Breast epithelium (tissue), 3 donors: ENCODE measurements at regions not wholly inside any gene's neighbourhood (a gene's known extent, or its start where the extent isn't known, plus 50 kb on each side); places are given as distances from the start of the nearest gene placed in this dataset.

ENCODE experiments used
- CTCF ChIP-seq, 3 donors: fragments of 450-650 bp; IDR thresholded peaks; one replicate each; pipeline ENCODE4 v1.5.1; 2016 to 2017; ENCODE audit warnings: antibody characterized with exemption in 3 of 3, mild to moderate bottlenecking in 3 of 3, moderate library complexity in 3 of 3
- POLR2A ChIP-seq: fragments of 450-650 bp; IDR thresholded peaks from one replicate; pipeline ENCODE4 v1.6.1; 2016; ENCODE audit warnings: antibody characterized with exemption, mild to moderate bottlenecking, moderate library complexity
- POLR2AphosphoS5 ChIP-seq, 3 donors: sonication (generic); formaldehyde crosslinking; IDR thresholded peaks; one replicate each; pipeline ENCODE4 v1.6.1; 2017; ENCODE audit warnings: antibody characterized with exemption in 3 of 3

- no peak for TF ChIP-seq POLR2AphosphoS5 (IDR thresholded peaks at IDR 0.05)
- TF ChIP-seq POLR2A, result no peak
- TF ChIP-seq CTCF (IDR thresholded peaks at IDR 0.05), result no peak
Measured at GRCh38 chr22:27358096-27358870, 443.3 kb downstream of the MN1 start.
